ENCODE measurements at regions not wholly inside any gene's neighbourhood (a gene's known extent, or its start where the extent isn't known, plus 50 kb on each side); places are given as distances from the start of the nearest gene placed in this dataset.
"Not testable (repeated sequence)": the region's sequence is repeated elsewhere in the genome, so short reads cannot be mapped to it uniquely, and the experiment has no call there.

DNA sequence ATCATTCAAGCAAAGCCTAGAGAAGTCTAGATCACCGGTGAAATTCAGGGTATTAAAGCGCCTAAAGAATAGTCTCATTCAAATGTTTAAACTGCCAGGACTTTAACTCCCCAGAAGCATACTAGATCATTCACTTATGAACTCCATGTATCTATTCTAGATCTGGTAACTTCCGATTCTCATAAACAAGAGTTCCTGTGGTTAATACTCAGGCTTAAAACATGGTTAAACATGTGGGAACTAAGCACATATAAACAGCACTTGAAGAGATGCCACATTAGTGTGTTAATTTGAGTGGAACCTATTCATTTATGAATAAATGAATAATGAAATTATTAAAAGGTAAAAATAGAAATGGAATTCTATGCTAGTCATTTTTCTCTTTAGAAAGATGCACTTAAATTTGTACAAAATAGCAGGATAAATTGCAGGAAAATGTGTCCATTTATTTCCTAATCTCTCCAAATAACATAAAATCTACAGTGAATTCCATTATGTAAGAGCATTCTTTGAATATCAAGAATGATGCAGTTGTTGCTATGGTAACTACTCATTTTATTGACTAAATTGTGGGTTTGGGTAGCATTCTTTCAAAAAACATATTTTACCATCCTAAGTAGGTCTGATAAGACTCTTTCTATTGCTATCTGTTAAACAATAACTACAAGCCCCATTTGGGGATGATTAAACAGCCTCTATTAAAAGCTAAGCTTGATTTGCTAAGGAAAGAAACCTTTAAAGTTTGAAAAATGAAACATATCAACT is 147.6 kb upstream of the TMEM168 start:
- peak in 2 of 3 donors; percentile 3 to 20 for DNase-seq

DNA sequence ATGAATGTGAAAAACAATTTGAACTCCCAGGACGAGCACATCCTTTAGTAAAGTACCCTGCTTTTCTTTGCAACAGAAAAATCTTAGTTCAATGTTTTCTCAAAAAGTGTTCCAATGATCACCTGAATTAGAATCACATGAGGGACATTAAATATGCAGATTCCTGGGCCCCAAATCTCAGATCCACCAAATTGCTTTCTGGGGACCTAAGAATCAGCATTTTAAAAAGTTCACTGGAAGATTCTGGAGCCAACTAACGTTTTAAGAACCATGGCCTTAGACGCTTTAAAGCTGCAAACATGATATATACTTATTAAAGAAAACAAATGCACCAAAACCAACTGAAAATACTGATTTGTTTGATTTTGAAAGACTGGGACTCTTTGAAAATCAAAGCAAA is 143.4 kb upstream of the TMEM168 start:
- no peak for DNase-seq

DNA sequence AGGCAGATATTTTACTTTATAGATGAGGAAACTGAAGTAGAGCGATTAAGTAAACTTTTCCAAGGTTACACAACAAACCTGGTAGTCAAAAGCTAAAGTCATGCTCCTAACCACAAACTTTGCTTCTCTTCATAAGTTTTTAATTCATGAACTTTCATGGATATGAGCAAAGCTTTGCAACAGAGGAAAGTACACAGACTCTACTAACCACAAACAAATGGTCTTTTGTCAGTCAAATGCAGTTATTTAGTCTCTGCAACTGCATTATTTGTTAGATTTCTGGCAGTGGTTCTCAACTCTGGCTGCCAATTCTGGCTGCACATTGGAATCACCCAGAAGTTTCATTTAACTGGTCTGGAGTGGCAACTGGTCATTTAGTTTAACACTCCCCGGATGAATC is 140.6 kb upstream of the TMEM168 start:
- peak; percentile 5 to 28 (median 14) for DNase-seq

DNA sequence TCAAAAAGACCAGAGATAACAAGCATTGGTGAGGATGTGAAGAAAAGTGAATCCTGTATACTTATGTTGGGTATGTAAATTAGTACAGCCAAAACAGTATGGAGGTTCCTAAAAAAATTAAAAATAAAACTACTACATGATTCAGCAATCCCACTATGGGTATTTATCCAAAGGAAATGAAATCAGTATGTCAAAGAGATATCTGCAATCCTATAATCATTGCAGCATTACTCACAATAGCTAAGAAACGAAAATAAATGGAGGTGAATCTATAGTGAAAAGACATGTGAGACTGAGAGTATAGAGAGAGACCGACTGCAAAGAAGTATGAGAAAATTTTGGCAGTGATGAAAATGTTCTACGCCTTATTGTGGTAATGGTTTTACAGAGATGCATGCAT is 139.2 kb upstream of the TMEM168 start:
- DNase-seq, result no peak

DNA sequence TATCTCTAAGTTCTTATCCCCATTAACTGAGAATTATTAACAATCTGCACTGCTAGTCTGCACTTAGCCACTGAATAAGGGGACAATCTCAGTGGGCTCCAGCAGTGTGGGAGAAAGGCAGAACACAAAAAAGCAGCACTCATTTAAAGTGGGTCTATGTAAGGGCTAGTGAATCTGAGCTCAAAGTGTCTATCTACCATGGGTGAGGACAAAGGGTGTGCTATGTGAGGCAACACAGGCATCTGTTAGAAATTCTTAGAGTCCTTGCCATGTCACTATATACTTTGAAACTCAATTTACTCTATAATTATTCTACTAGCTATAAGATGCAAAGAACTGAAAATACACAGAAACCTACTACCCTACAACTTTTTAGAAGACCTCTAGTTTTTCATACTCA is 135.8 kb upstream of the TMEM168 start:
- DNase-seq, result no peak

DNA sequence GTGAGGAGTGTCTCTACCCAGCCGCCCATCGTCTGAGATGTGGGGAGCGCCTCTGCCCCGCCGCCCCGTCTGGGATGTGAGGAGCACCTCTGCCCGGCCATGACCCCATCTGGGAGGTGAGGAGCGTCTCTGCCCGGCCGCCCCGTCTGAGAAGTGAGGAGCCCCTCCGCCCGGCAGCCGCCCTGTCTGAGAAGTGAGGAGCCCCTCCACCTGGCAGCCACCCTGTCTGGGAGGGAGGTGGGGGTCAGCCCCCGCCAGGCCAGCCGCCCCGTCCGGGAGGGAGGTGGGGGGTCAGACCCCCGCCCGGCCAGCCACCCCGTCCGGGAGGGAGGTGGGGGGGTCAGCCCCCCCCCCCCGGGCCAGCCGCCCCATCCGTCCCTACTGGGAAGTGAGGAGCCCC is 132.4 kb upstream of the TMEM168 start:
- not testable (repeated sequence) for DNase-seq

DNA sequence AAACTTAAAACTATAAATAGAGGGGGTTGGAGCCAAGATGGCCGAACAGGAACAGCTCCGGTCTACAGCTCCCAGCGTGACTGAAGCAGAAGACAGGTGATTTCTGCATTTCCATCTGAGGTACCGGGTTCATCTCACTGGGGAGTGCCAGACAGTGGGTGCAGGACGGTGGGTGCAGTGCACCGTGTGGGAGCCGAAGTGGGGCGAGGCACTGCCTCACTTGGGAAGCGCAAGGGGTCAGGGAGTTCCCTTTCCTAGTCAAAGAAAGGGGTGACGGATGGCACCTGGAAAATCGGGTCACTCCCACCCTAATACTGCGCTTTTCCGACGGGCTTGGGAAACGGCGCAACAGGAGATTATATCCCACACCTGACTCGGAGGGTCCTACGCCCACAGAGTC is 126.2 kb upstream of the TMEM168 start:
- DNase-seq, result not testable (repeated sequence)

DNA sequence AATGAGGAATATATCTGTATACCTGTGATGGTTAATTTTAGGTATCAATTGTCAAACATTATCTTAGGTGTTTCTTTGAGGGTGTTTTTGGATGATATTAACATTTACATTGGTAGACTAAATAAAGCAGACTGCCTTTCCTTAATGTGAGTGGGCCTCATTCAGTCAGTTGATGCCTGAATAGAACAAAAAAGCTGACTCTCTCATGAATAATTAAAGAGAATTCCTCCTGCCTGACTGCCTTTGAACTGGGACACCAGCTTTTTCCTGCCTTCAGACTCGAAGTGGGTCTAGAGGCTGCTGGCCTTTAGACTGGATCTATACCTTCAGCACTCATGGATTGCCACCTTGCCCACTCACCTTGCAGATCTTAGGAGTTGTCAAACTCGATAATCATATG is 117.9 kb upstream of the TMEM168 start:
- DNase-seq, result no peak

DNA sequence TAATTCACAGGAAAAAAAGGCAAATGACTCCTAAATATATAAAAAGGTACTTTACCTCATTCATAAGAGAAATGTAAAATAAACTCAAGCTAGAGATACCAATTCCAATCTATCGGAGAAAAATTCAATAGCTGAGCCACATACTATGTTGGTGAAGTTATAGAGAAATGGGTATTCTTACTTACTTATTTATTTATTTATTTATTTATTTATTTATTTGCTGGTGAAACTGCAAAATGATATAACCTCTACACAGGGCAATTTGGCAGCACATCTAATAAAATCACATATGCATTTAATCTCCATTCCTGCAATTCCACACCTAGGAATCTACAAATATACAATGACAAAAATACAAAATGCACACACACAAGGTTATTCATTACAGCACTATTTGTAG is 117.5 kb upstream of the TMEM168 start:
- DNase-seq, result no peak

DNA sequence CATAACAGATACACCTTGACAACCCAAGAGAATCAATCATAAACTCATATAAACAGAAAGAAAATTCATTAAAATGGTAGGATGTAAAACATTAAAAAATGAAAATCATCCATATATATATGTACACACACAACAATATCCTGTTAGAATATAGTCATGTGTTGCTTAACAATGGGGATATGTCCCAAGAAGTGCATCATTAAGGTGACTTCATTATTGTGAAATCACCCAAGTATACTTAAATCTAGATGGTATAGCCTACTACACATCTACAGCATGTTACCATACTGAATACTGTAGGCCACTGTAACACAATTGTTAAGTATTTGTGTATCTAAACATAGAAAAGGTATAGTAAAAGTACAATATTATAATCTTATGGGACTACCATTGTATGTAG is 115.8 kb upstream of the TMEM168 start:
- DNase-seq, result no peak

DNA sequence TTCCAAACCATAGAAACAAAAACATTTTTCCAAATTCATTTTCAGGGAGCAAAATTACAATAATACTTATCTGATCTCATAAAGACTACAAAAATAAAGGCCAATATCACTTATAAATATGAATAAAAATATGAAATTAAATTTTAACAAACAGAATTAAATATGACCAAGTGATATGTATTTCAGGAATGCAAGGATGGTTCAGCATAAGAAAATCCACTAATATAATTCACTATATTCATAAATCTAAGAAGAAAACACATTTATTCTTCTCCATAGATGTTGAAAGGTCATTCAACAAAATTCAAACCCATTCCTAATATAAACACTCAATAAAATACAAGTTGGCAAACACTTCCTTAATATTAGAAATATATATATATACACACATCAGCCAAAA is 115.2 kb upstream of the TMEM168 start:
- no peak for DNase-seq

DNA sequence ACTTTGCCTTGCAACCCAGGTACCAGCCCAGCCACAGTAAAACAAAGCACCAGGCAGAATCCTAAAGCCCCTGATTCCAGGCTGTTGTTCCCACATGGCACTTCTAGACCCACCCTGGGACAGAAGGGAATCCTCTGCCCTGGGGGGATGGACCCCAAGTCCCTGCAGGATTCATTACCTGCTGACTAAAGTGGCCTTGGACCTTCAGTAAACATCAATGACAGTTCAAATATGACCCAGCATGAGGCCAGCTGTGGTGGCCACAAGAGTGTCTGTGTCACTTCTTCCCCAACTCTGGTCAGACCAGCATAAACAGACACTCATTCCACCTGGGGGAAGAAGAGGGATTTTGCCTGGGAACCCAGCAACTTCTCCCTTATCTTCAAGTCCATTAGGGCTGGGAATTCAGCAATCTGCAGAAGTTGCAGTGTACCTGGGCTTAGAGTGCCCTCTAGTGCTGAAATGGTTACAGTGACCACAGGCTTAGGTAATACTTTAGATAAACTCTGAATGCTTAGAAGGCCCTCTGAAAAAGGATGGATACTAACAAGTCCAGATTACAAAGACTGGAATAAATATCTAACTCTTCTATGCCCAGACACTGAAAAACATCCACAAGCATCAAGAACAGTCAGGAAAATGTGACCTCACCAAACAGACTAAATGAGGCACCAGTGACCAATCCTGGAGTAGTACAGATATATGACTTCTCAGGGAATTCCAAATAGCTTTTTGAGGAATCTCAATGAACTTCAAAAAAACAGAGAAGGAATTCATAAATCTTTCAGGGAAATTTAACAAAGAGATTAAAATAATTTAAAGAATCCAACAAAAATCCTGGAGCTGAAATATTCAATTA is 108.5 kb upstream of the TMEM168 start:
- peak in 2 of 3 donors; percentile 22 to 38 for DNase-seq

DNA sequence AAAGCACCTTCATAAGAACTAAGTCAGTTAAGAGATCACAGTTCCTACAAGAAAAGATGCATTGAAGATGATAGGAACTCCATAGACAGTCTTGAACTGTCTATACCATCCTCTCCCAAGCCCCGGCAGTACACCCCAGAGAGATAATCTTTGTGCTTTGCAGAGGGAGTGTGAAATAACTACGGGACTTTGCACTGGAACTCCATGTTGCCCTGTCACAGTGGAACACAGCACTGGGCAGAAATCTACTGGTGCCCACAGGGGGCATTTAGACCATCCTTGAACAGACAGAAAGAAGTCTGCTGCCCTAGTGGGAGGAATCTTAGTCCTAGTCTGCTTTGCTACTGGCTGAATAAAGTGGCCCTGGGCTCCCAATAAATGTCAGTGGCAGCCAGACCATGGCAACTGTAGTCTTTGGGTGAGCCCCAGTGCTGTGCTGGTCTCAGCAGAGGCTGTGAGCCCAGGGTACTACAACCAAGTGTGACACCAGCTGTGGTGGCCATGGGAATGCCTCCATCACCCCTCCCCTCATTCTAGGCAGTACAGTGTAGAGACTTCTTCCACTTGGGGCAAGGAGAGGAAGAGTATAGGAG is 107.7 kb upstream of the TMEM168 start:
- DNase-seq, result no peak

DNA sequence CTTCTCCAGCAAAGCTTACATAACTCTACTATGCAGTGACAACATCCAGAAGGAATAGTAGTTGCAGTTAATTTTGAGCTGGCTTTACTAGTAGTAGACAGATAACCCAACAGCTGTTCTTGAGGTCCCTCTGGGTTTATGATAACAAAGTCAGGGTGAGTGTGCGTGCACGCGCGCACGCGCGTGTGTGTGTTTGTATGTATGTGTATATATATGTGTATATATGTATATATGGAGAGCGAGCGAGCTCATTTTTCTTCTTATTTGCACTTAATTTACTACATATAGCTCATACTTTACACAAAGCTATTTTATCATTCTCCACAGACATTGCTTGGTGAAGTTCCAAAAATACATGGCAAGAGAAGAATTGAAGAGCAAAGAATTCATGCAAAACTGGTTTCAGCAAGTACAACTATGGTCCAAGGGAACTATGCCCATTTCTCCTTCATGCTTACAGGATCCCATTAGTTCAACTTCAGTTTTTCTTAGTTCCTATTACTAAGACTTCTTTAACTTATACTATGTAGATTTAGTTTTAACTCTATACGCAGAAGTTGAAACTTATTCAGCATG is 105.9 kb upstream of the TMEM168 start:
- DNase-seq, result peak in 1 of 3 donors; percentile 24

DNA sequence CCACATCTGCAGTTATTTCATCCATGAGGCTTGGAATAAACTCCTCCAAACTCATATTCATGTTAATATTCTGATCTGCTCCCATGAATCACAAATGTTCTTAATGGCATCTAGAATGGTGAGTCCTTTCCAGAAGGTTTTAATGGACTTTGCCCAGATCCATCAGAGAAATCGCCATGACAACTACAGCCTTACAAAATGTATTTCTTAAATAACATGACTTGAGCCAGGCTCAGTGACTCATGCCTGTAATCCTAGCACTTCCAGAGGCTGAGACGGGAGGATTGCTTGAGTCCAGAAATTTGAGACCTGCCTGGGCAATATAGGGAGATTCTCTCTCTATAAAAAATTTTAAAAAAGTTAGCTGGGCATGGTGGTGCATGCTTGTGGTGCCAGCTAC is 102.1 kb upstream of the TMEM168 start:
- DNase-seq, result peak in 1 of 3 donors; percentile 16

DNA sequence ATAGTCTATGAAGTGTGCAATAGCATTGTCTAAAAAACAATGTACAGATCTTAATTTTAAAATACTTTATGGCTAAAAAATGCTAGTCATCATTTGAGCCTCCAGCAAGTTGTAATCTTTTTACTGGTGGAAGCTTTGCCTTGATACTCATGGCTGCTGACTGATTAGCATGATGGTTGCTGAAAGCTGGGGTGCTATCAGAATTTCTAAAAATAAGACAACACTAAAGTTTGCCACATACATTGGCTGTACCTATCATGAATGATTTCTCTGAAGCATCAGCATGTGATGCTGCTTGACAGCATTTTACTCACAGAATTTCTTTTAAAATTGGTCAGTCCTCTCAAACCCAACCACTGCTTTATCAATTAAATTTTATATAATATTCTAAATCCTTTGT is 101.5 kb upstream of the TMEM168 start:
- DNase-seq, result no peak

DNA sequence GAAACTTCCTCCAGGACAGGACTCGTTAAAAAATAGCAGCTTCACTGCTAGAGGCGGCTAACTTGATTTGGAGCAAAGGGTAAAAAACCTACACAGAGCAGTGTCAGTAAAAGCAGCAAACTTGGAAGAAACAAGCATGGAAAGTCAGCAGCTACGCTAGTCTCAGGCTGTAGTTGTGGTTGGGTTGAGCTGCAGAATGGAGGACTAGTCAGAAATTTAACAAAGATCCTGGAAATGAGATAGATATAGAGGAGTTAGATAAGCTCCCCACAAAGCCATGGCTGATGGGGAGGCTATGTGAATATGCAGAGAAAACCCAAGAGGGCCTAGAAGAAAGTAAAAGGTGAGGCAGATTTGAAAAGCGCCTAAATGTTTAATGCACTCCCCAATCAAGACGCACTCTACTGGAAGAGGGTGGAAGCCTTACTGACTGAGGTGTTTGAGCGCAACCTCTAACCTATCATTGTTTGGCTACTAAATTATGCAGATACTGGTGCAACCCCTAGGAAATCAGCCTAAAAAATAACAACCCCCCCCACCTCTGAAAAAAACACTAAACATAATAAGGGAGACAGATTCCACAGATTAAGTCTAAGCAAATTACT is 99.7 kb upstream of the TMEM168 start:
- no peak for DNase-seq

DNA sequence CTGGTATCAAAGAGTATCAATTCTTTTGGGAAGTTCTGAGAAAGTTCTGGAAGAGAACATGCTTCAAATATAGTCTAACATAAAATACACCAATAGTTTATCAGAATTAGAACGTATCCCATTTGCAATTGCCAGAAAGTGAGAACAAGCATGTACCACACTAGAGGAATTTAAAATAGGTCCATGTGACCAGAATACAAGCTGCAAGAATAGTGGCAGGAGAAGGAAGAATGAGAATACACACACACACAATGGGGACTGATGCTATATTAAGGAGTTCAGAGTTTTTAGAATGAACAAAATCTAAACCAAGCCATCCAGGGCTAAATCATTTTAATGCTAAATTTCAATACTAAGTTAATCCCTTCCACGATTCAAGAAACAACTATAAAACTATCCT is 99.1 kb upstream of the TMEM168 start:
- no peak for DNase-seq

DNA sequence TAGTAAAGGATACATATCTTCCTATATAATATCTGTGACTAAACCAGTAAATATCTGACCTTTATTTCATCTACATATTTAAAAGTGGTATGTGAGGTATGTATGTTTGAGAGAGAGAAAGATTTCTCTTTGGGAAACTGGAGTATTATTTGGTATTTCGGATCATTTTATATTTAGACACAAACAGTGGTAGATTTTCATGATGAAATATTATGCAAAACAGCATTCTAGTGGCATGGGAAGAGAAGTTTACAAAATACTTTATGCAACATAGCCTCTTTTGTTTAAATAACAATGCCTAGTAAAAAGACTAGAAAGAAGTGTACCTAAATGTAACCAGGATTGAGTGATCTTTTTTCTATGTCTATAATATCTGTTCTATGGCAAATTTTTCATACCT is 98.6 kb upstream of the TMEM168 start:
- no peak for DNase-seq

DNA sequence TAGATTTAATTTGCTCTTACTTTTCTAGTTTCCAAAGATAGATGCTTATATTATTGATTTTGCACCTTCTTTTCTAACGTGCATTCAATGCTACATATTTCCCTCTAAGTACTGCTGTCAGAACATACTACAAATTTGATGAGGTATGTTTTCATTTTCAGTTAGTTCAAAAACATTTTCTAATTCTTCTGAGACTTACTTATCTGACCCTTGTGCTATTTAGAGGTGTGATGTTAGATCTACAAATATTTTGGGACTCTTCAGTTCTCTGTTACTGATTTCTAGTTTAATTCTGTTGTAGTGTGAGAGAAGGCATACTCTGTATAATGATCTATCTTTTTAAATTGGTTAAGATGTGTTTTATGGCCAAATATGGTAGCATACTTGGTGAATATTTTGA is 97.8 kb upstream of the TMEM168 start:
- DNase-seq, result no peak

DNA sequence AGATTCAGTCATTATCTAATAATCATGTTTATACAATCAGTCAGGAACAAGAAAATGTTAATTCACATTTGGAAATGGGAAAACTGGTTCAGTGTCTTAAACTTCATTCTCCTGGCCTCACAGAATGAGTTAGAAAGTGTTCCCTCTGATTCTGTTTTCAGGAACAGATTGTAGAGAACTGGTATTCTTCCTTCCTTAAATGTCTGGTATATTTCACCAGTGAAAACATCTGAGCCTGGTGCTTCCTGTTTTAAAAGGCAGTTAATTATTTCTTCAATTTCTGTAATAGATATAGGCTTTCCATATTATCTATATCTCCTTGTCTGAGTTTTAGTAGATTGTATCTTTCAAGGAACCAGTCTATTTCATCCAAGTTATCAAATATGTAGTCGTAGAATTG is 97.1 kb upstream of the TMEM168 start:
- no peak for DNase-seq

DNA sequence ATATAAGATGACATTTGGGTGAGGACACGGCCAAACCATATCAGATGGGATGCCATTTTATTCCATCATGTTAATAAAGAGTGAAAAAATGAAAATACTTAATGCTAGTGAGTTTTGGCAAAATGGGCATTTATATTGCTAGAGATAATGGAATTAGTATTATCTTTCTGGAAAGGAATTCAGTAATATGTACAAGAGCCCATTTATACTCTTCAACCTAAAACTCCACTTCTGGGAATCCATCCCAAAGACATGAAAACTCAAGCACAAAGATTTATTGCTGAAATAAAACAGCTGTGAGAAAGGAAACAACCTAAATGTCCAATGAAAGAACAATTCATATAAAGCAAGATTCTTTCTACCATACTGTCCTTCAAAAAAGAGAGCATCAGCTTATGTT is 96.0 kb upstream of the TMEM168 start:
- DNase-seq, result peak in 1 of 3 donors; percentile 30
